SU-DHL-6 (cell line): ENCODE measurements at regions not wholly inside any gene's neighbourhood (a gene's known extent, or its start where the extent isn't known, plus 50 kb on each side); places are given as distances from the start of the nearest gene placed in this dataset.

ENCODE experiments used
- H2AFZ ChIP-seq: fragments of 200-600 bp; sonication (generic); 2 replicates; pipeline ENCODE4 v1.6.1; 2014; ENCODE audit warnings: low read depth, mild to moderate bottlenecking, moderate library complexity, mixed read lengths, antibody characterized with exemption, low read length; ENCODE audit not compliant: severe bottlenecking
- H3F3A ChIP-seq: fragments of 200-600 bp; shearing (Covaris generic); 2 replicates; pipeline ENCODE4 v1.6.0; 2016; ENCODE audit warnings: antibody characterized with exemption, mild to moderate bottlenecking; ENCODE audit not compliant: insufficient read depth
- H3K27ac ChIP-seq: fragments of 200-600 bp; sonication (generic); 2 replicates; pipeline ENCODE4 v1.5.1; 2016; ENCODE audit warnings: low read depth, mild to moderate bottlenecking, low read length, moderate library complexity, mixed read lengths
- H3K27me3 ChIP-seq: fragments of 200-600 bp; sonication (generic), shearing (Covaris generic); 2 replicates; pipeline ENCODE4 v1.6.0; 2014; ENCODE audit warnings: mild to moderate bottlenecking, low read length
- H3K36me3 ChIP-seq: fragments of 200-600 bp; sonication (generic); 2 replicates; pipeline ENCODE4 v1.6.1; 2014; ENCODE audit warnings: mild to moderate bottlenecking, low read length, mixed read lengths
- H3K4me2 ChIP-seq: fragments of 300-600, 200-600 bp; shearing (Covaris generic), sonication (generic); 2 replicates; pipeline ENCODE4 v1.6.0; 2014; ENCODE audit warnings: low read length, low read depth, mild to moderate bottlenecking; ENCODE audit not compliant: poor library complexity, severe bottlenecking
- H3K4me3 ChIP-seq: fragments of 200-600 bp; sonication (generic); 2 replicates; pipeline ENCODE4 v1.5.1; 2014; ENCODE audit warnings: antibody characterized with exemption, low read length, mild to moderate bottlenecking, mixed read lengths; ENCODE audit not compliant: insufficient read depth, poor library complexity, severe bottlenecking
- H3K79me2 ChIP-seq: fragments of 200-600 bp; sonication (generic); 2 replicates; pipeline ENCODE4 v1.6.1; 2014; ENCODE audit warnings: mild to moderate bottlenecking, low read length, moderate library complexity; ENCODE audit not compliant: insufficient read depth
- H3K9ac ChIP-seq: fragments of 200-600 bp; sonication (generic); 2 replicates; pipeline ENCODE4 v1.7.0; 2014; ENCODE audit warnings: mild to moderate bottlenecking, low read length
- H3K9me2 ChIP-seq: fragments of 200-600 bp; sonication (generic); replicated peaks from 2 replicates; pipeline ENCODE4 v1.6.1; 2014; ENCODE audit warnings: low read length; ENCODE audit not compliant: insufficient read depth
- H3K9me3 ChIP-seq: fragments of 200-600 bp; sonication (generic); 2 replicates; pipeline ENCODE4 v1.6.1; 2014; ENCODE audit warnings: low read length, mixed read lengths; ENCODE audit not compliant: insufficient read depth
- H4K20me1 ChIP-seq: fragments of 200-600 bp; sonication (generic); 2 replicates; pipeline ENCODE4 v1.6.1; 2014; ENCODE audit warnings: low read depth, mild to moderate bottlenecking, antibody characterized with exemption, low read length, moderate library complexity, mixed read lengths
- EZH2phosphoT487 ChIP-seq: fragments of 200-600 bp; sonication (generic), shearing (Covaris generic); conservative IDR thresholded peaks from 2 replicates; pipeline ENCODE4 v1.6.1; 2018; ENCODE audit warnings: mild to moderate bottlenecking, antibody characterized with exemption, low read length, moderate library complexity, mixed read lengths
- TF ChIP-seq, protein P1 (sequence below): fragments of 200-600 bp; sonication (generic); IDR thresholded peaks from one replicate; pipeline ENCODE4 v1.5.1; 2017; ENCODE audit warnings: antibody characterized with exemption, mild to moderate bottlenecking, low read length, moderate library complexity; ENCODE audit not compliant: insufficient read depth, poor library complexity, severe bottlenecking

DNA sequence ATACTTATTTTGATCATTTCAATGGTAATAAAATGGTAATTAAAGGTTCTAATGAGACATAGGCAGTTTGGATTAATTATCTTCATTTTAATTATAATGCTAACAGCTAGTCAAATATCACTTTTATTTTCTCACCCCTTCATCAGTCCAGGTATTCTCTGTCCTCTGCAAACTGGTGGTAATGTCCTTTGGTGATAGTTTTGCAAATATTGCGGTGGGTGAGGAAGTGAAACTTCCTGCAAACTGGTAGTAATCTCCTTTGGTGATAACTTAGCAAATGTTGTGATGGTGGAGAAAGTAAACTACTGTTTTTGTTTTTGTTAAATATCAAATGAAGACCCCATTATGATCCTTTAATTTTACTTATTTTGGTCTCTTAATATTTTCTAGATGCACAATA lies 209.0 kb downstream of the AMY1C start:
- H3K9ac ChIP-seq, result no peak overlapping the region
- H3K9me2 ChIP-seq, result no peaks in the 10 kb centered on the region
- H3K9me3 ChIP-seq, result peaks cover 21% of the 10 kb centered on the region; the same call in 1 of the 2 replicates
- no peak overlapping the region for H3K4me2 ChIP-seq
- no peaks in the 10 kb centered on the region for H4K20me1 ChIP-seq
- H3K4me3 ChIP-seq, result no peak overlapping the region
- no peak for TF ChIP-seq EZH2phosphoT487
- TF ChIP-seq, protein P1, sequence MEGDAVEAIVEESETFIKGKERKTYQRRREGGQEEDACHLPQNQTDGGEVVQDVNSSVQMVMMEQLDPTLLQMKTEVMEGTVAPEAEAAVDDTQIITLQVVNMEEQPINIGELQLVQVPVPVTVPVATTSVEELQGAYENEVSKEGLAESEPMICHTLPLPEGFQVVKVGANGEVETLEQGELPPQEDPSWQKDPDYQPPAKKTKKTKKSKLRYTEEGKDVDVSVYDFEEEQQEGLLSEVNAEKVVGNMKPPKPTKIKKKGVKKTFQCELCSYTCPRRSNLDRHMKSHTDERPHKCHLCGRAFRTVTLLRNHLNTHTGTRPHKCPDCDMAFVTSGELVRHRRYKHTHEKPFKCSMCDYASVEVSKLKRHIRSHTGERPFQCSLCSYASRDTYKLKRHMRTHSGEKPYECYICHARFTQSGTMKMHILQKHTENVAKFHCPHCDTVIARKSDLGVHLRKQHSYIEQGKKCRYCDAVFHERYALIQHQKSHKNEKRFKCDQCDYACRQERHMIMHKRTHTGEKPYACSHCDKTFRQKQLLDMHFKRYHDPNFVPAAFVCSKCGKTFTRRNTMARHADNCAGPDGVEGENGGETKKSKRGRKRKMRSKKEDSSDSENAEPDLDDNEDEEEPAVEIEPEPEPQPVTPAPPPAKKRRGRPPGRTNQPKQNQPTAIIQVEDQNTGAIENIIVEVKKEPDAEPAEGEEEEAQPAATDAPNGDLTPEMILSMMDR, result no peak
- H3F3A ChIP-seq, result no peaks in the 10 kb centered on the region
- no peaks in the 10 kb centered on the region for H3K79me2 ChIP-seq
- H3K27me3 ChIP-seq, result no peaks in the 10 kb centered on the region
- no peaks in the 10 kb centered on the region; the same call in 1 of the 2 replicates for H3K36me3 ChIP-seq
- H2AFZ ChIP-seq, result no peak overlapping the region
- H3K27ac ChIP-seq, result no peak overlapping the region

DNA sequence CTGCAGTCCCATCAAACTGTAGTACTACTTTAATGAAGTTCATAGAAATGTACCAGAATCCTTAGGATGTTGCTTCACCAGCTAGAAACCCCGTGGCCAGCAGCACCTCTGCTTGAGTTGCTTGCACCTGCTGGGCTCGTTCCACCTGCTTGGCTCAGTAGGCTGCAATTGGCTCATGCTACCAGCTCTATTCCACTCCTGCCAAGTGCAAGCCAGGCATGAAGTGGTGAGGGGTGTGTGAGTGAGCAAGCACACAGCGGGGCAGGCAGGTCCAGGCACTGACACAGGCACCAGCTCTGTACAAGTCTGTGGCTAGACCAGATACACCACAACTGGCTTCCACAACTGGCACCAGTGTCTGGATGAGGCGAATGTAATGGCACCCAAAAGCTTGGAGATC lies 209.9 kb downstream of the AMY1C start:
- Histone ChIP-seq H4K20me1 (no peaks in the 10 kb centered on the region), H3K27me3 (no peaks in the 10 kb centered on the region), H3K9ac (no peak overlapping the region), H3K36me3 (no peaks in the 10 kb centered on the region; the same call in 1 of the 2 replicates), H3K9me3 (peaks cover 21% of the 10 kb centered on the region; the same call in 1 of the 2 replicates), H3K4me3 (no peak overlapping the region), H3K27ac (no peak overlapping the region), H2AFZ (no peak overlapping the region), H3K9me2 (no peaks in the 10 kb centered on the region), H3F3A (no peaks in the 10 kb centered on the region), H3K79me2 (no peaks in the 10 kb centered on the region), H3K4me2 (no peak overlapping the region)
- no peak for TF ChIP-seq EZH2phosphoT487
- TF ChIP-seq, protein P1, result no peak

DNA sequence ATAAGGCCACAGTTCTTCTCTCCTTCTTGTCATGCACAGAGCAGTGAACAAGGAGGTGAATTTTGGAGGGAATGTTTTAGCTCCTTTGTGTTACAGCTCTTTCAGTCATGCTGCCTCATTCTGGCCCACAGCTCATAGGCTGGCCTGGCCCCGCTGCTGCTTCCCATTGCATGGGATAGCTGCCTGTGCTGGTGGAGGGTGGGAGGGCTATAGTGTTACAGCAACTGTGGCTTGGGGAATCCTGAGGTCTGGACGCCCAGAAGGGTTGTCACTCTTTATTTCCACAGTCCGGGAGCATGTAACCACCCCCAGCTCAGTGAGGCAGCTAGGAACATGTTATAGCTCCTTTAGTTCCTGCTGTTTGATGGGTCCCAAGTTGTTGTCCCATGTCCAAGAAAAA lies 210.3 kb downstream of the AMY1C start:
- Histone ChIP-seq H3K9me3 (peaks cover 21% of the 10 kb centered on the region; the same call in 1 of the 2 replicates), H2AFZ (no peak overlapping the region), H3K4me2 (no peak overlapping the region), H3K9me2 (no peaks in the 10 kb centered on the region), H3K79me2 (no peaks in the 10 kb centered on the region), H3K27ac (no peak overlapping the region), H3K36me3 (no peaks in the 10 kb centered on the region; the same call in 1 of the 2 replicates), H3F3A (no peaks in the 10 kb centered on the region), H3K9ac (no peak overlapping the region), H3K27me3 (no peaks in the 10 kb centered on the region), H3K4me3 (no peak overlapping the region), H4K20me1 (no peaks in the 10 kb centered on the region)
- TF ChIP-seq EZH2phosphoT487, result no peak

DNA sequence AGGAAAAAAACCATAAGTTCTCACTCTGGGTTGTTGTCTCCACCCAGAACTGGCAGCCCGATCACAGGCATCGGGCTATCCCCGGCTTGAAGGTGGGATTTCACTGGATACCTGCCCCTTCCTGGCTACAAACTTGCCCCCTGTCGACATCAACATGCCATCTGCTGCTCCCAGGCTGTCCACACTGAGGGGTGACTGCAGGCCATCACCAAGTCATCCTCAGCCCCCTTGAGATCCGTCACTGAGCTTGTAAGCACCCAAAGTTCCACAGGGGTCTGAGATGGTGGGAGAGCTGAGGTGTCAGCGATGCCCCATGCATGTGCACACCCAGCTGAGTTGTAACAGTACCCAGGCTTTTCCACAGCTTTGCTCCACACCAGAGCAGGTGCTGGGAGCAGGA lies 211.0 kb downstream of the AMY1C start:
- H2AFZ ChIP-seq, result no peak overlapping the region
- H3K36me3 ChIP-seq, result no peaks in the 10 kb centered on the region; the same call in 1 of the 2 replicates
- no peaks in the 10 kb centered on the region for H3F3A ChIP-seq

More for the DNA sequence above, 211.0 kb downstream of the AMY1C start:
- no peaks in the 10 kb centered on the region for H3K79me2 ChIP-seq
- H3K27ac ChIP-seq, result no peak overlapping the region
- H3K9ac ChIP-seq, result no peak overlapping the region
- no peak overlapping the region for H3K4me2 ChIP-seq
- no peak overlapping the region for H3K4me3 ChIP-seq
- H4K20me1 ChIP-seq, result no peaks in the 10 kb centered on the region
- TF ChIP-seq, protein P1, result no peak
- TF ChIP-seq EZH2phosphoT487, result no peak
- H3K9me3 ChIP-seq, result peaks cover 21% of the 10 kb centered on the region; the same call in 1 of the 2 replicates
- no peaks in the 10 kb centered on the region for H3K9me2 ChIP-seq
- H3K27me3 ChIP-seq, result no peaks in the 10 kb centered on the region
